Osteoblast (primary cell): ENCODE measurements at regions not wholly inside any gene's neighbourhood (a gene's known extent, or its start where the extent isn't known, plus 50 kb on each side); places are given as distances from the start of the nearest gene placed in this dataset.

Experiments
- DNase-seq: peaks from one replicate; pipeline ENCODE4 v3.0.0; 2011; ENCODE audit warnings: low spot score, mixed read lengths; ENCODE audit not compliant: insufficient read length; ENCODE audit errors: missing footprints
- H2AFZ ChIP-seq: 2 replicates; pipeline ENCODE4 v1.6.0; 2011; ENCODE audit warnings: mild to moderate bottlenecking, low read length
- H3K27ac ChIP-seq: 2 replicates; pipeline ENCODE4 v1.5.1; 2011; ENCODE audit warnings: mild to moderate bottlenecking, low read depth, low read length, moderate library complexity
- H3K27me3 ChIP-seq: 2 replicates; pipeline ENCODE4 v1.6.0; 2012; ENCODE audit warnings: mild to moderate bottlenecking, control low read depth, inconsistent platforms, low read length, moderate library complexity; ENCODE audit not compliant: insufficient read depth
- H3K36me3 ChIP-seq: 2 replicates; pipeline ENCODE4 v1.5.1; 2011; ENCODE audit warnings: mild to moderate bottlenecking, low read length, control low read depth, moderate library complexity; ENCODE audit not compliant: insufficient read depth
- H3K4me1 ChIP-seq: 2 replicates; pipeline ENCODE4 v1.5.1; 2011; ENCODE audit warnings: mild to moderate bottlenecking, low read length, control low read depth, moderate library complexity; ENCODE audit not compliant: insufficient read depth
- H3K4me2 ChIP-seq: 2 replicates; pipeline ENCODE4 v1.6.0; 2011; ENCODE audit warnings: mild to moderate bottlenecking, low read length; ENCODE audit not compliant: insufficient read depth
- H3K4me3 ChIP-seq: fragments of 200-600 bp; sonication (generic); 3 replicates; pipeline ENCODE4 v1.5.1; 2012; ENCODE audit warnings: mild to moderate bottlenecking, low read length, inconsistent platforms; ENCODE audit not compliant: insufficient read depth
- H3K79me2 ChIP-seq: 2 replicates; pipeline ENCODE4 v1.6.0; 2012; ENCODE audit warnings: mild to moderate bottlenecking, low read length, control low read depth, inconsistent platforms; ENCODE audit not compliant: insufficient read depth
- H3K9me3 ChIP-seq: 2 replicates; pipeline ENCODE4 v1.5.1; 2011; ENCODE audit warnings: low read depth, low read length, control low read depth
- H4K20me1 ChIP-seq: 2 replicates; pipeline ENCODE4 v1.6.0; 2012; ENCODE audit warnings: mild to moderate bottlenecking, low read length, control low read depth; ENCODE audit not compliant: insufficient read depth
- CTCF ChIP-seq: IDR thresholded peaks from 2 replicates; pipeline ENCODE4 v1.5.1; 2011; ENCODE audit warnings: mild to moderate bottlenecking, low read depth, low read length, moderate library complexity; ENCODE audit errors: extremely low read depth

- H3K4me3 ChIP-seq: no peak overlapping the region
- no peaks in the 10 kb centered on the region for H3K9me3 ChIP-seq
- no peak overlapping the region for H3K27ac ChIP-seq
- no peak overlapping the region for H2AFZ ChIP-seq
- no peak for TF ChIP-seq CTCF
- H3K27me3 ChIP-seq: no peaks in the 10 kb centered on the region
- no peaks in the 10 kb centered on the region for H3K79me2 ChIP-seq
- no peak overlapping the region for H3K4me2 ChIP-seq
- DNase-seq: no peak
- no peaks in the 10 kb centered on the region for H3K36me3 ChIP-seq
- H4K20me1 ChIP-seq: no peaks in the 10 kb centered on the region
- peaks cover 17% of the 10 kb centered on the region for H3K4me1 ChIP-seq
Measured at GRCh38 chr10:4708123-4708759, 117.8 kb upstream of the AKR1E2 start.

- no peak for DNase-seq
- Histone ChIP-seq H2AFZ (no peak overlapping the region), H3K4me3 (no peak overlapping the region), H3K36me3 (no peaks in the 10 kb centered on the region), H3K4me1 (peaks cover 17% of the 10 kb centered on the region), H3K9me3 (no peaks in the 10 kb centered on the region), H3K27ac (no peak overlapping the region), H3K27me3 (no peaks in the 10 kb centered on the region), H4K20me1 (no peaks in the 10 kb centered on the region), H3K79me2 (no peaks in the 10 kb centered on the region), H3K4me2 (no peak overlapping the region)
- TF ChIP-seq CTCF: no peak
Measured at GRCh38 chr10:4707221-4707620, 118.8 kb upstream of the AKR1E2 start.

- Histone ChIP-seq H4K20me1 (no peaks in the 10 kb centered on the region), H3K4me3 (no peak overlapping the region), H3K9me3 (no peaks in the 10 kb centered on the region), H3K27me3 (no peaks in the 10 kb centered on the region), H3K79me2 (no peaks in the 10 kb centered on the region), H3K4me1 (peaks cover 17% of the 10 kb centered on the region), H3K27ac (peak overlapping the region; percentile 75), H3K4me2 (peak overlapping the region; percentile 72), H3K36me3 (no peaks in the 10 kb centered on the region), H2AFZ (no peak overlapping the region)
- no peak for TF ChIP-seq CTCF
- peak; percentile 92 for DNase-seq
Measured at GRCh38 chr10:4704034-4704545, 121.9 kb upstream of the AKR1E2 start.

GRCh38 chr10:4701016-4701415 lies 125.0 kb upstream of the AKR1E2 start:
- Histone ChIP-seq H3K4me1 (peaks cover 17% of the 10 kb centered on the region), H3K36me3 (no peaks in the 10 kb centered on the region), H3K79me2 (no peaks in the 10 kb centered on the region), H3K27me3 (no peaks in the 10 kb centered on the region), H3K4me3 (no peak overlapping the region), H3K4me2 (no peak overlapping the region), H4K20me1 (no peaks in the 10 kb centered on the region), H2AFZ (no peak overlapping the region), H3K27ac (no peak overlapping the region), H3K9me3 (no peaks in the 10 kb centered on the region)
- no peak for TF ChIP-seq CTCF
- no peak for DNase-seq
